HG03103 (cell line): ENCODE measurements at regions not wholly inside any gene's neighbourhood (a gene's known extent, or its start where the extent isn't known, plus 50 kb on each side); places are given as distances from the start of the nearest gene placed in this dataset.
"Not testable (repeated sequence)": the region's sequence is repeated elsewhere in the genome, so short reads cannot be mapped to it uniquely, and the experiment has no call there.

ENCODE experiments used
- ATAC-seq: cut with Tn5 transposase; IDR thresholded peaks from one replicate; pipeline ENCODE4 v1.9.1; 2021; ENCODE audit warnings: low read depth; ENCODE audit not compliant: unreplicated experiment

DNA sequence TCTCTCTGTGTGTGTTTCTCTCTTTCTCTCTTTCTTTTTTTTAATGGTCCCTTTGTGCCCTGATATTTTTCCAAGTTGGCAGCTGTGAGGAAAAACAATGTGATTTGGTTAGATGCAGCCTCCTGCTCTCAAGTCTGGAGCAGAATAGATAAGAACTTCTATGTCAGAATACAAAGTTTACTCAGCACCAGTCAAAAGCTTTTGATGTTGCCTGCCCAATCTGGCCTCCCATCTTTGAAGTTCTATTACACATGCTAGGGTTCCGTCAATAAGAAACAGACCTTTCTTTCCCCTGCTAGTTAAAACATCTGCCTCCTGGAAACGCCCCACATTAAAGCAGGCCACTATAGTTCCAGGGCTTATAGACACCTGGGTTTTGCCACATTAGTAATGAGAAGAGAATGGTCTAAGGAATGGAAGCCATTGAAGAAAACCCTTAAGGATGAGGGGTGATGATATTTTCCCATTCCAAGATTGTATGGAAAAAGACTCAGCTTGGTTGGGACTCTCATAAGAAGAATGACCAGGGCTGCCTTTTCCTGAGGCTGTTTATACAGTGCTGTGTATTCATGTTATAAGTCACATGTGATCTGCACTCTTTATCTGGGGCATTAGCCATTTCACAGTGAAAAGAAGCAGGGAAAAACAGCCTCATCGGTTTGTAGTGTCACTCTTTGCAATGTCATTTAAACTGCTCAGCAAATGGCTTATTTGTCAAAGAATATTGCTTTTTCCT is 414.7 kb upstream of the PROX1 start:
- no peak for ATAC-seq

DNA sequence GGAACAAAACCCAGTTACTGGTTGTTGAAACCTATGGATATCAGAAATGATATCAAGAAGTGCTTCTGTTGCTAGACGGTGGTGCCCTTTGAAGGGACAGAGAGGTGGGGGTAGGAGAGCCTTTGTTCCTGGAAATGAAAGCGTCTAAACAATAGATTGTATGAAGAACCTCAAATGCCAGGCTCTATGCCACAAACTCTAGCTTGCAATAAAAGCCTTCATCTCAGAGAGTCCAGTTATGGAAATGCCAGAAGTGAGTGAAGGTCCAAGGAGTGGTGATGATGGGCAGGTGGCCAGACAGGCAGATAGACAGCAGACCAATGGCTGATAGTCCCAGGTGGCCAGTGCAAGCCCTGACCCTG is 414.1 kb upstream of the PROX1 start:
- ATAC-seq: no peak

DNA sequence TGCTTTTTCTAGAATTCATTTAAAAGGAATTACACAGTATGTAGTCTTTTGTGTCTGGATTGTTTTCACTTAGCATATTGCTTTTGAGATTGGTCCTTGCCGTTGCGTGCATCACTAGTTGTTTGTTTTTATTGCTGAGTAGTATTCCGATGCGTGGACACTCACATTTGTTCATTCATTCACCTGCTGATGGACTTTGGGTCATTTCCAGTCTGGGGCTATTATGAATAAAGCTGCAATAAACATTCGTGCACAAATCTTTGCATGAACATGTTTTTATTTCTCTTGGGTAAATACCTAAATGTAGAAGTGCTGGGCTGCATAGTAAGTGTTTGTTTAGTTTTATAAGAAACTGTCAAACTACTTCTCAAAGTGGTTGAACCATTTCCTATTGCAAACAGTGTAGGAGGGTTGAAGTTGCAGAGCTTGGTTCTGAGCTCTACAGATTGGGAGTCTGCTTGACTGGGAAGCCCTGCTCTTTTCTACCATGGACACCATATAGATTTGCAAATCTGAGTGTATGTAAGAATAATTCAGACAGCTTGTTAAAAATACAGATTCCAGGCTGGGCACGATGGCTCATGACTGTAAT is 404.7 kb upstream of the PROX1 start:
- ATAC-seq: no peak

- ATAC-seq: no peak
Measured at GRCh38 chr1:213584272-213584671, 403.5 kb upstream of the PROX1 start.

DNA sequence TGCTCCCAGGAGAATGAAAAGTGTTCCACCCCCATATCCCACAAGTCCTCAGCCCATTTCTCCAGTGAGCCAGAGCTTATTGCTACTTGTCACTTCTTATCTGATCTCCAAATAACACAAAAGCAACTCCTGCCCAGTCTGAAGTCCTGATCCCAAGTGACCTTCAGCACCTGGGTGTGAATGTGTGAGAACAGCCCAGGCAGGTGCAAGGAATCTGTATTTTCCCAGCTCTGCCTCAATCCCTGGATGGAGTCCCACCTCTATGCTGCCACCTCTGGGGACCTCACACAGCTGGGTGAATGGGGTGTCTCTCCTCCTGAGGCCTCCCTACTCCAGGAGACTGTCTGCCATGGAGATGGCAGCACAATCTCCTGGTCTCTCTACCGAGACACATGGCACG is 402.4 kb upstream of the PROX1 start:
- ATAC-seq: no peak

DNA sequence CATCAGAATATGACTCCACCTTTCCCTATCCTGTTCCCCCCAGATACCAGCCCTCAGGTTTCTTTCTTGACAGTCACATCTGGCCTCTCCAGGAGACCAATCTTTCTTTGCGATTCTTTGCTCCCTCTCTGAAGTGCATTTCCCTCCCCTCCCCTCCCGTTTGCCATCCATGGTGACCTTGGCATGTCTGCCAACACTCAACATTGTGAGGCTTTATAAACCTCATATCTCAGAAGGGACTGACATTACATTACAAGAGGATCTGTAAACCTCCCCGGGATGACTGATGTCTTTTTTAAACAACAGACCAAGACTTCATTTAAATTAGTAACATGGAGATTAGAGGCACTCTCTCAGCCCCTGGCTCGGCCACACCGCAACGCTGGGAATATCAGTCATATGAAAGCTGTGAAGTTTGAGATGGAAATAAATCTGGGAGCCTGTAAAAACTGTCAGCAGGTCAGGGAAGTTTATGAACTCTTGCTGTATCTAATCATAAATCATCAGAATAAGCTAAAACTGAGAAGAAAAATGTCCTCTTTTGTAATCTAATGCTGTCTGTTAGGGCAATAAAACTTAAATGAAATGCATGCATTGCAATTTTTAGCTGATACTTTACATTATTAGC is 401.7 kb upstream of the PROX1 start:
- no peak for ATAC-seq

DNA sequence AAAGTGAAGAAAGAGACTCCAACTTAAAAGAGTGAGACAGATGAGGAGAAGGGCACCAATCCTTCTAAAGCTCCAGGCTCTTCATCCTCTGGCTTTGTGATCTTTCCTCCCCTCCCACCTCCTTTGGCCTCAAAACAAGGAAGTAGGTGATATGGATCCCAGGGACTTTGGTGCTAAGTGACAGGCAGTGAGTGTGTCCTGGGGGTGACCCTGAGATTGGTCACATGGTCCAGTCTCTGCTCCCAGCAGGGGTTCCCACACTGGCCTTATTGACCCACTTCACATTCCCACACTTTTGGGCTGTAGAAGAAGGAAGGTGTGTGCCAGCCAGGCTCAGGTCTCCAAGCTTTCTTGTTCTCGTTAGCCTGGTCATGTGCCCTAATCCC is 401.2 kb upstream of the PROX1 start:
- no peak for ATAC-seq

DNA sequence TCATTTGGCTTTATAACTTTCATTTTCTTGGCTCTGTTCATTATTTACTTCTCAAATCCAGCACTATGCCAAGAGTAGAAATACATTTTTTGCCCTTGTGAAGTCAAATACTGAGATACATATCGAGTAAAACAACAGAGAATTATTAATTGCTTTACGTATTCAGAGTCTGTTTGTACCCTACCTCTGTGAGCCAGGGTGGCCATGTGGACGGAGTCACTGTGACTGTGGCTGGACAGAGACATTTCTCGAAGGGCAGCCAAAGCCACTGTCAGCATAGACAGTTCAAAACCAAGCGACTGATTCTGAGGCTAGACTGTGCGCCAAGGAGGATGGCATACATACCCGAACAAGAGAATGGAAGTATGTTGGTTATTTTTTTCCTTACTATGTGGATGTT is 391.0 kb upstream of the PROX1 start:
- no peak for ATAC-seq

DNA sequence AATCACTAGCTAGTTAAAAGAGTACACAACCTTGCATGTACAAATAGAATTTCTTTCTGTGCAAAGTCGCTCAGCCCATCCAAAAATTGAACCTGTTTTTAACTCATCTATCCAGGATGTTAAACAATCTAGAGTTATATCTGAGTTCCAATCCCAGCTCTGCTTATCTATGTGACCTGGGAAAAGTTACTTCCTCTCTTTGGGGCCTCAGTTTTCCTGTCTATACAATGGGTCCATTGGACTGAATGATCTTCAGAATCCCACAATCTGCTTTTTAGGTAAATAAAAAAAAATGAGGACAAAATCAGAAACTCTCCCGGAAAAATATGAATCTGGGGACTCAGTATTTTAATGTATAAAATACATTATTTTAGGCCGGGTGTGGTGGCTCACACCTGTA is 389.5 kb upstream of the PROX1 start:
- no peak for ATAC-seq

DNA sequence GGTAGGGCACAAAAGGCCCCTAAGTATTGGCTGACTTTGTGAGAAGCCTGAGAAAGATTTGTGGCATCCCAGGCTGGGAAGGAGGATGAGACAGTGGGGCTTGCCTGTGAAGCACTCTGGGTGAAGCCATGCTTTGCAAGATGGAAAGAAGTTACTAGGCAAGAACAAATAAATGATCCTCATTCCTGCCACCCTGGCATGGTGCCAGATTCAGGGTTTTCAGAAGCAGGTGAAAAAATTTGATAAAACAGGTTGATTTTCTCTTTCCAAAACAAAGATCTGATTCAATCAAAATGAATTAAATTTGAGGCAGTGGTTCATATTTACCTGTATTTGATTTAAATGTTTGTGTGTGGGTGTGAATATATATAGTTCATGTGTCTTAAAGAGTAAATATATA is 386.9 kb upstream of the PROX1 start:
- no peak for ATAC-seq

DNA sequence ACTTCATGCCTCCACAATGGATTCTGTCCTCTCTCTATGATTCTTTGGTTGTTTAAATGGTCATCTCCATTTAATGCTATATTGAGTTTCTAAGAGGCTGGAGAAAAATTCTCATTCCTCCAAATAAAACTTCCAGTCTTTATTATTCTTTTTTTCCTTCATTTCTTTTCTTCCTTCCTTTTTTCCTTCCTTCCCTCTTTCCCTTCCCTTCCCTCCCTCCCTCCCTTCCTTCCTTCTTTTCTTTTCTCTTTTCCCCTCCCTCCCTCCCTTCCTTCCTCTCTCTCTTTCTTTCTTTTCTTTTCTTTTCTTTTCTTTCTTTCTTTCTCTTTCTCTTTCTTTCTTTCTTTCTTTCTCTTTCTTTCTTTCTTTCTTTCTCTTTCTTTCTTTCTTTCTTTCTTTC is 386.1 kb upstream of the PROX1 start:
- ATAC-seq: not testable (repeated sequence)

DNA sequence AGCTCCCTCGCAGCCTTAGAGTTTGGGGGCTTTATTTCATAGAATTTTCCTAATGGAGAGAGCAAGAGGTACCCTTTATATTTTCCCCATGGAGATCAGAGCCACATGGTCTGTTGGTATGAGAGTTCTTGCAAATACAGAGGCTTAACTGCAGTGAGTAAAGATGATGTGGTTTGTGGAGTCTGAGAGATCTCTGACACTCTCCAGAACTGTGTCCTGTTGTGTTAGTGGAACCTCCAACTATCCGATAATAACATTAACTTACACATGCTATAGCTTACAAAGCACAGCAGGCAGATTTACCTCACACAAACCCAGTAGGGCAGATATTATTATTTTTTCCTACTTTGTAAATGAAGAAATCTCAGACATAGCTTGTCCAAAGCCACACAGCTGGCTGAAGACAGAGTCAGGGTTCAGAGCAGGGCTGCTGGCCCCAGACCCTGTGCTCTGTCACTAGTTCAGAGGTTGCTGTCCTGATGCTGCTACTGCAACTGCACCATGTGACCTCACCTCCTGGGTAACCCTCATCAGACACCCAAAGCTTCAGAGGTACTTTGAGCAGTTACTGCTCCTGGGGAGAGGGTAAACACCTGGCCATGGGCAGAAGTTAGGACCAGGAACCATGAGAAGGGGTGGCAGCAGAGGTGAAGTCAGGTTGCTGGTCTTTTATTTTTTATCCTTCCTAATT is 384.8 kb upstream of the PROX1 start:
- ATAC-seq: no peak

DNA sequence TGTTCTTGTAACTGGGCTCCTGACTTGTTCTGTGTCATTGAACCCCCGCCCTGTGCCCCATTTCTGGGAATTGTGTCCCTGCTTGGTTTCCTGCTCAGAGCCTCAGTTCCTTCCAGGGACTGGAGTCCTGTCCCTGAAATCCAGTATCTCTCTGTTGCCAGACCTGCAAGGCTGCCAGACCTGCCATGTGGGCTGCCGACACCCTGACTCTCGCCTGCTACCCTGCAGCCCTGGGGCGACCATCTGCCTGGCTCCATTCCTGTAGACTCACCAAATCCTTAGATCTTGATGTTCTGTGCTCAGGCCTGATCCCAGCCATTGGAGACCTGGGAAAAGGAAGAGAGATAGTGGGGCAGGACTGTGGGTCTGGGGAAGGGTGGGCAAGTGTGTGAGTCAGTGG is 383.3 kb upstream of the PROX1 start:
- ATAC-seq: no peak

- no peak for ATAC-seq
Measured at GRCh38 chr1:213605732-213606131, 382.0 kb upstream of the PROX1 start.

DNA sequence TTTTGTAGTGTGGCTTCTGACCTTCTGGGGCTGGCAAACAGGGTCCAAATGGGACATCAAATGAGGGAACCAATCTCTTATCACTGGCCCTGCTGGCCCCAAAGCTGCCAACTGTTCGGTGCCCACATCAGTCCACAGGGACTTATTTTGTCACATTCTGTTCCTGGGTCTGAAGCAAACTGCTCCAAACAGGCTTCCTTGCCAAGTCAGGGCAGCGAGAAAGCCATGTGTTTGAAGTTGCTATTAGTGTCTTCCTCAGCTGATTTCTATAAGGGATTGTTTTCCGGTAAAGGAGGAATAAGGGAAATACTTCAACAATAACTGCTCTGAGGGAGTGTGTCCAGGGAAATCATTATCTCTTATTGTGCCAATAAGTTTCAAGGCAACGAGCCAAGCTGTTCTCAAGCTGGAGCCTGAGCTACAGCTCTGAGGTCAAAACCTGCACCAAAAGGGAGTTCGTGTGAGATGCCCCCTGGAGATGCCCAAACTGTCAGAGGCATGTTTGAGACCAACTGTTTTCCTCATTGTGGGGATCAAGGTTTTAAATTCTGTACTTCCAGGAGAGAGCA is 381.4 kb upstream of the PROX1 start:
- ATAC-seq: no peak

- ATAC-seq: no peak
Measured at GRCh38 chr1:213613549-213613948, 374.2 kb upstream of the PROX1 start.

DNA sequence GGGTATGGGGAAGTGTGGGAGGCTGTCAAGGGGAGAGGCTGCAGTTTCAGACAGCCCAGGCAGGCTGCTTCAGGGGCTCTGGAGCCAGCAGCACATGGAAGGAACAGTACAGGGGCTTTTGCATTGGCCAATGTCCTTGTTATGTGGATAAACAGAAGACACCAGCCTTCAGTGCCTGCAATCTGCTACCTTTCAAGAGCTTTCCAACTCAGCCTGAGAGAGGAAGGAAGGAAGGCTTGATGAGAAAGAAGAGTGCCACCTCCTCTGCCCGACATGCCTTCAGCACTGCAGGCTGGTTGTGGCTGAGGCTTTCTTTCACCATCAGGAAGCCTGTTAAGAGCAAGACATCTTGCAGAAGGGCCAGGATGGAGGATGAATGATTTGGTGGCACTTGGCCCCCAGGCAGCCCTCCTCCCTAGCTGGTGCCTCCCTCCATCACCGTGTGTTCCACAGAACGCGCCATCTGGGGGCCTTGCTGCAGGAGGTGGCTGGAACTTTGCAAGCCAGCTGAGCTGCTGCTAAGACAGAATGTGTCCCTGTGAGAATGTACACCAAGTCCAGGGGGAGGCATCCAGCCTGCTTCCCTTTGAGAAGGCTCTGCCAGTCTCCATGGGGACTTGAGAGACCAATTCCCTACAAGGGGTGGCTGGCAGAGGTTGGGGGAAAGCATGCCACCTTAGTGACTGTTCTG is 372.4 kb upstream of the PROX1 start:
- no peak for ATAC-seq

GRCh38 chr1:213617133-213617532 is 370.6 kb upstream of the PROX1 start:
- ATAC-seq: no peak

- ATAC-seq: no peak
Measured at GRCh38 chr1:213618094-213618493, 369.7 kb upstream of the PROX1 start.

- ATAC-seq: no peak
Measured at GRCh38 chr1:213619026-213619425, 368.7 kb upstream of the PROX1 start.

DNA sequence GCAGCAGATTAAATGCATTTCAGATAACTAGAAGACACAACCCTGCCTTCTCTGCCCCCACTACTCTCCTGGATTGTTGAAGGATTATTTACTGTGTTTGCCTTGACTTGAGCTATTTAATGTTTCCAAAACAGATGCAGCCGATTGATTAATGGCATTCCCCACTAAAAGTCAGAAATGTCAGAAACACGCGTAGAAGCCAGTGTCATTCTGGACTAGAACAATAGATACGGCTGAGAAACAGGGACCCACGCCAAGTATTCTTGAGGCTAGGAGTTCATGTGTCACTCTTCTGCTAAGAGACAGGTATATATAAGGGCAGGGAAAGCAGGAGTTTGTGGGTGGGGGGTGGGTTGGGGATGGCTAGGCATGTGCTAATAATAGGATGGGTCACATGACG is 366.7 kb upstream of the PROX1 start:
- ATAC-seq: no peak
